ENCODE measurements at regions not wholly inside any gene's neighbourhood (a gene's known extent, or its start where the extent isn't known, plus 50 kb on each side); places are given as distances from the start of the nearest gene placed in this dataset.

GRCh38 chr1:157203166-157203565 is 65.0 kb upstream of the ETV3 start:
- DNase-seq (ENCODE audit: low spot score), result no peak
- no peaks in the 10 kb centered on the region for H3K4me1 ChIP-seq (ENCODE audit: insufficient read depth, low read length, poor library complexity, severe bottlenecking)
- peaks cover 16% of the 10 kb centered on the region for H3K27me3 ChIP-seq (replicated peaks; ENCODE audit: insufficient read depth, low read depth, low read length, poor library complexity)
- H3K4me3 ChIP-seq (ENCODE audit: low read depth, low read length, poor library complexity, severe bottlenecking), result no peak overlapping the region
- TF ChIP-seq CTCF (conservative IDR thresholded peaks at IDR 0.05; ENCODE audit: low read depth, low read length), result no peak
- no peak for TF ChIP-seq EZH2 (IDR thresholded peaks at IDR 0.05; ENCODE audit: borderline replicate concordance, low read depth, low read length, poor library complexity, severe bottlenecking)
- no peaks in the 10 kb centered on the region for H3K9me3 ChIP-seq (ENCODE audit: low read depth, low read length, poor library complexity, severe bottlenecking)
- POLR2A ChIA-PET (ENCODE audit: low non-redundant PET), result no interaction called here
- no TSS peak for BruUV-seq (replicated peaks)
- intact Hi-C loops (cut with micrococcal nuclease; ENCODE audit: unreplicated experiment), result no loop called here
- CTCF ChIA-PET, result no interaction called here
- H3K27ac ChIP-seq (ENCODE audit: low read depth, low read length, poor library complexity, severe bottlenecking), result no peak overlapping the region
- no peaks in the 10 kb centered on the region for H3K36me3 ChIP-seq (ENCODE audit: insufficient read depth, low read length, poor library complexity, severe bottlenecking)

- no peaks in the 10 kb centered on the region for H3K4me1 ChIP-seq (ENCODE audit: insufficient read depth, low read length, poor library complexity, severe bottlenecking)
- no TSS peak for BruUV-seq (replicated peaks)
- H3K36me3 ChIP-seq (ENCODE audit: insufficient read depth, low read length, poor library complexity, severe bottlenecking), result no peaks in the 10 kb centered on the region
- intact Hi-C loops (cut with micrococcal nuclease; ENCODE audit: unreplicated experiment), result no loop called here
- DNase-seq (ENCODE audit: low spot score), result no peak
- ChIA-PET POLR2A (ENCODE audit: low non-redundant PET) (no interaction called here), CTCF (no interaction called here)
- H3K27me3 ChIP-seq (replicated peaks; ENCODE audit: insufficient read depth, low read depth, low read length, poor library complexity), result peaks cover 16% of the 10 kb centered on the region
- TF ChIP-seq EZH2 (IDR thresholded peaks at IDR 0.05; ENCODE audit: borderline replicate concordance, low read depth, low read length, poor library complexity, severe bottlenecking), result no peak
- TF ChIP-seq CTCF (conservative IDR thresholded peaks at IDR 0.05; ENCODE audit: low read depth, low read length), result no peak
- no peaks in the 10 kb centered on the region for H3K9me3 ChIP-seq (ENCODE audit: low read depth, low read length, poor library complexity, severe bottlenecking)
- H3K27ac ChIP-seq (ENCODE audit: low read depth, low read length, poor library complexity, severe bottlenecking), result no peak overlapping the region
- H3K4me3 ChIP-seq (ENCODE audit: low read depth, low read length, poor library complexity, severe bottlenecking), result no peak overlapping the region
Observed at GRCh38 chr1:157202331-157202730, 64.1 kb upstream of the ETV3 start.

GRCh38 chr1:157201767-157202166 is 63.6 kb upstream of the ETV3 start:
- intact Hi-C loops (cut with micrococcal nuclease; ENCODE audit: unreplicated experiment), result no loop called here
- CTCF ChIA-PET, result interaction anchor here (0.7 kb wide), 1 partner anchor 33 kb away, joined by 3 read pairs; no protein-coding TSS in a partner anchor

More at GRCh38 chr1:157201767-157202166, 63.6 kb upstream of the ETV3 start:
- Histone ChIP-seq H3K36me3 (ENCODE audit: insufficient read depth, low read length, poor library complexity, severe bottlenecking) (no peaks in the 10 kb centered on the region), H3K4me3 (ENCODE audit: low read depth, low read length, poor library complexity, severe bottlenecking) (no peak overlapping the region), H3K9me3 (ENCODE audit: low read depth, low read length, poor library complexity, severe bottlenecking) (no peaks in the 10 kb centered on the region), H3K27me3 (replicated peaks; ENCODE audit: insufficient read depth, low read depth, low read length, poor library complexity) (peaks cover 12% of the 10 kb centered on the region), H3K4me1 (ENCODE audit: insufficient read depth, low read length, poor library complexity, severe bottlenecking) (no peaks in the 10 kb centered on the region), H3K27ac (ENCODE audit: low read depth, low read length, poor library complexity, severe bottlenecking) (no peak overlapping the region)
- TF ChIP-seq EZH2 (IDR thresholded peaks at IDR 0.05; ENCODE audit: borderline replicate concordance, low read depth, low read length, poor library complexity, severe bottlenecking), result no peak
- TF ChIP-seq CTCF (conservative IDR thresholded peaks at IDR 0.05; ENCODE audit: low read depth, low read length), result no peak
- BruUV-seq (replicated peaks), result no TSS peak
- POLR2A ChIA-PET (ENCODE audit: low non-redundant PET), result no interaction called here
- no peak for DNase-seq (ENCODE audit: low spot score)
